NCI-H2107 (cell line): ENCODE measurements at regions not wholly inside any gene's neighbourhood (a gene's known extent, or its start where the extent isn't known, plus 50 kb on each side); places are given as distances from the start of the nearest gene placed in this dataset.

Experiments
- DNase-seq: peaks from one replicate; lab custom pipeline; 2025; lab: John Stamatoyannopoulos, UW

DNA sequence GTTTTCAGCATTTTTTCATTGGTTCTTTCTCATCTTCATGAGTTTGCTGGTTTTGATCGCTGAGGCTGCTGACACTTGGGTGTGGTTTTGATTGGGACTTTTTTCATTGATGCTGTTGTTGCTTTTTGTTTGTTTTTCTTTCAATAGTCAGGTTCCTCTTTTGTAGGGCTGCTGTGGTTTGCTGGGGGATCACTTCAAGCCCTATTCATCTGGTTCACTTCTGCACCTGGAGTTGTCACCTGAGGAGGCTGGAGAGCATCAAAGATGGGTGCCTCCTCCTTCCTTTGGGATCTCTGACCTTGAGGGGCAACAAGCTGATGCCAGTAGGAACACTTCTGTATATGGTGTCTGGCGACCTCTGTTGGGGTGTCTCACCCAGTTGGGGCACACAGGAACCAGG is 1279.9 kb upstream of the TMPRSS15 start:
- DNase-seq: no peak

DNA sequence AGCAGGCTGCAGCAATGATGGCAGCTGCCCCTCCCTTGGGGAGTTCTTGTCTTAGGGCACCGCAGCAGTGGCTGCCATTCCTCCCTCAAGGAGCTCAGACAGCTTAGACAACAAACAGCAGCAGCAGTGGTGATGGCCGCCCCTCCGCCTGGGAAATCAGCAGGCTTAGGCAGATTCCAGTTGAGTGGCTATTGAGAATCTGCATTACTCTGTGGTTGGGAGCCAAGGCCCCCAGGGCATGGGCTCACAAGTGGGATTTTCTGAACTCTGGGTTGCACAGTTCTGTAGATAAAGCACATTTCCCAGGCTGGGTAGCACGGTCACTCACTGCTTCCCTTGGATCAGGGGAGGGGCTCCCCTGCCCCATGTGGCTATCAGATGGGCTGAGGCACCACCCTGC is 1280.7 kb upstream of the TMPRSS15 start:
- no peak for DNase-seq

DNA sequence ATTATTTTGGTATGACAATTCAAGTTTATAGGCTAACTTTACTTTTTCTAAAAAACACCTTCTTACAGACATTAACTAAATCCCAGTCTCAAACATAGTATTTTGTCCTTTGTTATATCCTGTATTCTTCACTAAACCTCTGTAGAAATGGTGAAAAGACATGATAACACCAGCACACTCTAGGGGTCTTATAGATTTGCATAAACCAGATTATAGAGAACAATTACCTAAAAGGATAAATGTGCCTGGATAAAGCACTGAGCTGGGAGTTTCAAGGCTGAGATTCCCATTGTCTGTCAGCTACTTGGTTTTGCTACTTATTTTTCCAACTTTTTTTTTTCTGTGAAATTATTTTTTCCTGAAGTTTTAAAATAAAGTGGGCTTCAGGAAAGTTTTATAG is 1288.6 kb upstream of the TMPRSS15 start:
- no peak for DNase-seq

DNA sequence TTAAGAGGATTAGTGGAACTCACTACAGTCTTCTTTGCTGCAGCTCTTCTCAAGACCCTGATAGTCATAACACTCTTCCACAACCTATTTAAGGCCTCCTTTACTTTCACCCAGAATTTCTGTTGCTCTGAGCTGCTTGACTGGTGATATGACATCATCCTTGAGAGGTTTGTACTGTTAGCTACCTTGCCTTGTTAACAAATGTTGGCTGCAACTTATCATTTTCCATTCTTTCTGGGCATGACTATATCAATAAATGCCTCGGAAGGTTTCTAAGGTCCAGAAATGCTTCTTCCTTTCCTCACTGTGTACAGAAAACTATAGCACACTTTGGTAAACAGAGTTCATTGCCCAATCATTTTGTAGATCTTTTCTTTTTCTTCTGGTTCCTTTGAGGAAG is 1292.2 kb upstream of the TMPRSS15 start:
- DNase-seq: no peak

DNA sequence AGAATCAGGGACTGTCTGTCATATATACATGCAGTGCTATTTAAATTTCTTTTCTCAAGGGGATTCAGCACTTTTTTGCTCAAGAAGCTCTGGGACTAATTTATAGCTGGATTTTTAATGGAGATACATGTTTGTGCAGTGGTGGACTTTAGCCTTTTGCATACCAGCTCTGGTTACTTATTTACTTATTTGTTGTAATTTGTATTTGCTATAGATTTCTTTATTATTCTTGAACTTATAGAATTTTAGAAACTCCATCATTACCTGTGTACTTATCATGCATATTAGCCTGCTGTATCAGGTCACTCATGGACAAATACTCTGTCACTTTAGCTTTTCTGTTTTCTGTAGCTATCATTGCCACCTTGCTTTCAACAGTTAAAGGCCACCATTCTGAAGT is 1296.9 kb upstream of the TMPRSS15 start:
- no peak for DNase-seq

DNA sequence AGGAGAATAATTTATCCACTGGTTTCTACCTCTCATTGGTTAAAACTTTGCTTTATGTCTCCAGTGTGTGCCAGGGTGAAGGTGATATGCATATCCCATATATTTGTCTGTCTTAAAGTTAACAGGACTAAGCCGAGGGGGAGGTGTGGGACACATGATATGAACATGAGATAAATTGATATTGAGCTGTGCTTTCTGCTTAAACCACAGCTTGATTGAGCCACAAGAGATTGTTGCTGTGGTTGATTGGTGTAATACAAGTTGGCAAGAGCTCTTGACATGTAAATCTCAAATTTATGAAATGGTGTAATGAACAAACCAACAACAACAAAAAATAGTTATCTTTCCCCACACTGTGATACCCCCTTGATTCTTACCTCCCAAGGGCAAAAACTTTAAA is 1295.5 kb upstream of the NCAM2 start:
- no peak for DNase-seq

DNA sequence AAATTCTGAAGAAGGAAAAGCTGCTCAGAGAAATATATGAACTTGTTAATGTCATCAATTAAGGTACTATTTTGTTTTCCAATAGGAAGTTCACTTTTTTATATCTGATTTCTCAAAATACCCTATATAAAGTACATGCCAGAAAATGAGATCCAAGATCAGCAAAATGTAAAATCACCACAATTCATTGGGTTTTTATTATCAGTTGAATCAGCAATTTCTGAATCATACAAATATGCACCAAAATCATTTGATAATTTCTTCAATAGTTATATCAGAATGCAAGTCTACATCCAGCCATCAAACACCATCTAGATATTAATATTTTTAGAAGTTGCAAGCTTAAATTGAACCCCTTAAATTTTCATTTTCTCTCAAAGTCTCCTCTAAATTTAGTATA is 1293.4 kb upstream of the NCAM2 start:
- no peak for DNase-seq

DNA sequence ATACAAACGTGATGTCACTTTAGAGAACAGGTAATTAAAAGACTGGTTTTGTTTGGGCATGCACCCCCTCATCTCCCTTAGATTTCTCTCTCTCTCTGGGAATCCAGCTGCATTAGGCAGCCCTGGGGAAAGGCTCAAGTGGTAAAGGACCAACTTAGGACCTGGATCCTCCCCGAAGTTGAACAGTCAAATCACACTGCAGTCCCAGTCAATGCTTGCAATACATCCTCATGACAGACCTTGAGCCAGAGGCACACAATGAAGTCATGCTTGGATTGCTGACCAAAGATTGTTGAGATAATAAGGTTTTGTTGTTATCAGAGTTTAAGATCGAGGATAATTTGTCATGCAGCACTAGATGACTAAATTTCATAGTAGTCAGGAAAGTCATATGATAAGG is 1285.8 kb upstream of the NCAM2 start:
- DNase-seq: no peak

DNA sequence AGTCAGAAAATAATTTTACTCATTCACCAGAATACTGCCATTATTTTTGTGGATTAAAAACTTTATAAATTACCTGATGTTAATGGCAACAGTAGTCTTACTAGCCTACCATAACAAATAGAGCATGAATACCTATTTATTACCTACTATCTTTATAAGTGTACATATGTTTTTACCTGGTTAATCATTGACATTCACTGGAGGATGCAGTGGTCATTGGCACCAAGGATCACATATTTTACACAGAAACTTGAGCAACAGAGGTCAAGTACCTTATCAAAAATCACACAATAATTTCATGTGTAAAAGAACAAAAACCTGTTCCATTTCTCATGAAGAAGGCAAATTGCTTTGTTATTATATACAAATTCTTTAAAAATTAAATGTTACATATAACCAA is 1284.9 kb upstream of the NCAM2 start:
- DNase-seq: no peak

DNA sequence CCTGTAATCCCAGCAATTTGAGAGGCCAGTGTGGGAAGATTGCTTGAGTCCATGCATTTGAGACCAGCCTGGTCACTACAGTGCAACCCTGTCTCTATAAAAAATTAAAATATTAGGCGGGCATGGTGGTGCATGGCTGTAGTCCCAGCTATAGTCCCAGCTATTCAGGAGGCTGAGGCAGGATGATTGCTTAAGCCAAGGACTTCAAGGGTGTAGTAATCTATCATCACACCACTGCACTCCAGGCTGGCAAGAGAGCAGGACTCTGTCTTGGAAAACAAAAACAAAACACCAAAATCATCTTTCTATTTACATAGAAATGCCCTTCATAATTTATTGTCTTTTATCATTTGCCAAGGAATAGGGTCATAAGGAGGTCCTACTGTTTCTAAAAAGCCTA is 1274.1 kb upstream of the NCAM2 start:
- DNase-seq: no peak

DNA sequence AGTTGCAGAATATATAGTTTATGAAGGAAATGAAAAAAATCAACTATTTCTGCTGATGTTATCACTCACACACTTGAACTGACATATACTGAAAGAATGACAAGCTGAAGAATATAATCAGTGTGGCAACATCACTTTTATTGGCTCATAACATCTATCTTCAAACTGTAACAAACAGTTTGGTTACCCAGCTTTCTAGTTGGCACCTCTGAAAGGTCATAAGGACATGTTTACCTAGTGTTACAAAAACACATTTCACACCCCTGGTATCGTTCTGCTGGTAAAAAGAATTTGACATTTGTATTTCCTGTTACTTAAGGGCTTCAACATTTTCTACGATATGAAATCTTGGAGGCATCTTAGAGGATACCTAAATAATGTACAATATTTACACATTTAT is 1267.0 kb upstream of the NCAM2 start:
- no peak for DNase-seq

DNA sequence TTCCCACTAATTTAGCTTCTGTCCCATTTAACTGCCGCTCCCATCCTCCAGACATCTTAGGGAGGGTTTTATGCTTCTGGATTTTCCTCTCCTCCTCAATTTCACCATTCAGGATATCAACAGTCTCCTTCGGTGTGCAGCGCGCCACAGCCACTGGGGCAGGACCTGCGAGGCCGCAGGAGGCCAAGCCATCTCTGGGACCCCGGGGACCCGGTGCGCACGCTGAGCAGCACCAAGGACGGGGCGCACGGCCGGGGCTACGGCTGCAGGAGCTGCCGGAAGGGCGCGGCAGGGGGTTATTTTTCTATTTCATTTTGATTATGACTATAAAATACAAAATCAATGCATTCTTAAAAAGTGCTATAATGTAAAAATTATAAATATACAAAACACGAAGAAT is 1238.4 kb upstream of the NCAM2 start:
- no peak for DNase-seq

DNA sequence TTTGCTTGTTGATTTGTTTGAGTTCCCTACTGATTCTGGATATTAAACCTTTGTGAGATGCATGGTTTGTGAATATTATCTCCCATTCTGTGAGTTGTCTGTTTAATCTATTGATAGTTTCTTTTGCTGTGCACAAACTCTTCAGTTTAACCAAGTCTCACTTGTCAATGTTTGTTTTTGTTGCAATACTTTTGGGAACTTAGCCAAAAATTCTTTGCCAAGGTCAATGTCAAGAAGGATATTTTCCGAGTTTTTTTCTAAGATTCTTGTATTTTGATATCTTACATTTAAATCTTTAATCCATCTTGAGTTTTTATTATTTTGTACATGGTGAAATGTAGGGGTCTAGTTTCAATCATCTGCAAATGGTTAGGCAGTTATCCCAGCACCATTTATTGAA is 1230.7 kb upstream of the NCAM2 start:
- no peak for DNase-seq

DNA sequence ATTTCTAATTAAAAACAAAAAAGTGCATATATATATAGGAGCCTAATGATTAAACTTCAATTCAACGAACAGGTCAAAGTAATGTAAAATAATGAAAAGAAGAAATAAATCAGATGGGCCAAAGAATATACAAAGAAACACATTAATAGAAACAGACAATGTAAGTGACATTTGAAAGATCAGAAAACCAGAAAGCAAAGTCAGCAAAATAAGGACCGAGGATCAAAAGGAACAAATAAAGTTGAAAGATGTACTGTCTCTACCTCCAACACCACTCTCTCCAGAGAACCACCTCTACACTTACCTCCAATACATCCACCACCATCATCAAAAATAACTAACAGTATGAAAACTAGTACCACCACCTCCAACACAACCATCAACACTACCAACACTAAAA is 1226.3 kb upstream of the NCAM2 start:
- DNase-seq: no peak

DNA sequence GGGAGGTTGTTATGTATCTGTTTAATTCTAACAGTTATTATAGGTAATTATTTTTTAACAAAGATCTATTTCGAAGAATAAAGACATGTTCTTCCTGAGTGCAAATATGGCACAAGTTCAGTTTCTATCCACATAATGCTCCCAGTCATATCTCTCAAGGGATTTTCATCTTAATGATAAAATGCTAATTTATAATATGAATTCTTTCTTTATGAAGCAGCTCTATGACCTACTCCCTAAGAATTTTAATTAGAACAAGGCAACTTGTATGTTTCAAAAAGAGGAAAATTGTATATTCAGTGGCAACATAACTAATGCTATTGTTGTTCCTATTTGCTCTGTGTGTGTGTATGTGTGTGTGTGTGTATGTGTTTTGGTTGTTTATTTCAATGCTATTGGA is 1222.1 kb upstream of the NCAM2 start:
- no peak for DNase-seq

DNA sequence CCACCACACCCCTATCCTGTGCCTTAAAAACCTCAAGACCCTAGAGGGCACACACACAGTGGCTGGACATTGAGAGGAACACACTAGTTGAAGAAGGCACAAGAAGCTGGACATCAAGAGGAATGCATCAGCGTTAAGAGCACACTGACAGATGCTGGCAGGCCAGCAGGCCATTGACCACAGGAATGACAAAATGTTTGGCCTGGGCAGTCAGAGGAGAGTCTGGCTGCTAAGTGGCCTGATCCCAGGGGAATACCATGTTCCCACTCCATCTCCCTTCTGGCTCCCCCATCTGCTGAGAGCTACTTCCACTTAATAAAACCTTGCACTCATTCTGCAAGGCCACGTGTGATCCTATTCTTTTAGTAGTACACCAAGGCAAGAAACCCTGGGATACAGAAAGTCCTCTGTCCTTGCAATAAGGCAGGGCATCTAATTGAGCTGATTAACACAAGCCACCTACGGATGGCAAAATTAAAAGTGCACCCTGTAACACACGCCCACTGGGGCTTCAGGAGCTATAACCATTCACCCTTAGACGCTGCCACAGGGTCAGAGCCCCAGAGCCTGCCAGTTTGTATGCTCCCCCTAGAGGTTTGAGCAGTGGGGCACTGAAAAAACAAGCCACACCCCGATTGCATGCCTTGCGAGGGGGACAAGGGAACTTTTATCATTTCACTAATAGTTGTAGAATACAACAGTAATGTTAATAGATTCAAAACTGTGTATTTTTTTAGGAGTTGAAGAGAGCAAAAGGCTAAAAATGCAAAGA is 1216.1 kb upstream of the NCAM2 start:
- no peak for DNase-seq

DNA sequence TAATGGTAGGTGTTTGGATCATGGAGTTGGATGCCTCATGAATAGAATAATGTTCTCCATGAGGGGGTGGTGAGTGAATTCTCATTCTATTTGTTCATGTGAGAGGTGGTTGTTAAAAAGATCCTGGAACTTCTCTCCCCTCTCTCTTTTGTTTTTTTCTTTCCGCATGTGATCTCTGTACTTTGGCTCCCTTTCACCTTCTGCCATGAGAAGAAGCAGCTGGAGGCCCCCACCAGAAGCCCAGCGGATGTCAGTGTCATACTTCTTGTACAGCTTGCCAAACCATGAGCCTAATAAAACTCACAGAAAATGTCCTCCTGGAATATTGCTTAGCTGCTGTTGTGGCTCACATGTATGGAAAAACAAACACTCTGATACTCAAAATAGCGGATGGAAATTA is 1212.3 kb upstream of the NCAM2 start:
- no peak for DNase-seq

DNA sequence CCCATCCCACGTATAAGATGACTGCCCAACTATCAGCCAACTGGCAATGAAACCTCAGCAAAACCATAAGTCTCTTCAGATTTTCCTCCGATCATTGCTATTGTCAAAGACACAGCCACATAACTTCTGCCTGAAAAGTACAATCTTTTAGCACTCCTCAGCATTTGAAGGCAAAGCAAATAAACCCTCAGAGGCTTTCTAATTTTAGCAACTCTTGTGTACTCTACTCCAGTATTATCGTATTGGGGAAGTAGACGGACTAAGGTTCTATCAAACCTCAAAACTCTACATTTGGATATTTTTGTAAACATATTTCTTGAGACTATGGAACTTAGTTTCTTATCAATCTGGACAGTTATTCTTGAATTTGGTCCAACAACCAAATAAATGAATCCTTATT is 1206.2 kb upstream of the NCAM2 start:
- no peak for DNase-seq

DNA sequence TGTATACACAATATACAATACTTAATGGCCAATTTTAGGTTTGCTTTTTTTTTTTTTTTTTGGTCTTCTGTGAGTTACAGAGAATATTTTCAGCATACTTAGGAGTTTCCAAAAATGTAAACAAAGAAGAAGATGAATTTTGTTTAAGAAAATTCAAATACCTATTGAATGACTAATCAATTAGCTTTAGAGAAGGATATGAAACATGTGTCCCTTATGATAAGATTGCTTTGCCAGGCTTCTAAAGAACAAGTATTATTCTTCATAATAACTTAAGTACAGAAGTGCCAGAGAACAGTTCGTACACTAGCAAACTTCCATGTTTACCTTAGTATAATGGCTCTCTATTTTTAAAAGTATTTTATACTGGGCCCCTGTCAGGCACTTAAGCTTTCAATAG is 1191.0 kb upstream of the NCAM2 start:
- no peak for DNase-seq

DNA sequence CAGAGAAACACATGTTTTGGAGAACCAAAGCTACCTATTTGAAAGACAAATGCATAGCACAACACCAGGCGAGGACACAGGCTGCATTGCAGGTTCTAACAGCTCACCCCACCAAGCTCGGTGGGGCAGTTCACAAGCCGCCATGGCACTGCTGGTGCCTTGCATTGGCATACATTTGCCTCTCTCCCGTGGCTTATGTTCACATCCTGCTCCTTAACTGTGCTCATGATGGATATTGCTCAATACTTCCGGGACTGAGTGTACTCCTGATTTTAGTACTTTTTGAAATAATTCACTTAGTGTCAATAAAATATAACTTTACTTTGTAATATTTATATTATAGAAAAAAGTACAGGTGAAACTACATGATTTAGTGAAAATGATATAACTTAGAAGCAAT is 1187.4 kb upstream of the NCAM2 start:
- DNase-seq: no peak

DNA sequence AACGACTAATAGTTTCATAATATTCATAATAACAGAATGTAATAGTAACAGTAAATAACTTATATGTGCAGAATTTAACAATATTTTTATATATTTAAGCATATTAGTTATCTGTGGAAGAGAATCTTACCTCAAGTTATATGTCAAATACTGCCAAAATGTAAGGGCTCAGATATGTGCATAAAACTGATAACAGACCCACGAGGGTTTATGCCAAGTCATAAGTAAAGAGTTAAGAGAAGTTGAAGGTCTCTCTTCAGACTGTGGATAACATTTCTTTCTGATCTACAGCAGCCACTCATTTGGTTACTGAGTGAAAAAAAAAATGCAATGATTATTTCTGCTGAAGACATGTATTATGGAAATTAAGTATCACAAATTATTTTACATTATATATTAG is 1167.8 kb upstream of the NCAM2 start:
- no peak for DNase-seq

DNA sequence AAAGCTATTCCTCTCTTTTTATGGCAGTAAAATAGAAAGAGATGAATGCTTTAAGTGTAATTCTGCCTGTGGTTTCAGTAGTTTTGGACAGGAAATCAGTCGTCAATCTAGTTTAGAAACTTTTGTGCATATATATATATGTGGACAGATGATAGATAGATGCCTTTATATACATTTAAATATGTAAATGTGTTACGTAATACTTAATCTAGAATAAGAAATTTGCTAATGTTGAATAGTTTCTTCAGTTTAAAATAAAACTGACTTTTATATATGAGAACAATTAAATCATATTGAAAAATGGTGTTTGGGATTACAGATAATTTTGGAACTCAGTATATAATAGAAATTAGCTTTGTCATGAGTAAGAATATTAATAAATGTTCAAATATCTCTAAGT is 1165.7 kb upstream of the NCAM2 start:
- no peak for DNase-seq

DNA sequence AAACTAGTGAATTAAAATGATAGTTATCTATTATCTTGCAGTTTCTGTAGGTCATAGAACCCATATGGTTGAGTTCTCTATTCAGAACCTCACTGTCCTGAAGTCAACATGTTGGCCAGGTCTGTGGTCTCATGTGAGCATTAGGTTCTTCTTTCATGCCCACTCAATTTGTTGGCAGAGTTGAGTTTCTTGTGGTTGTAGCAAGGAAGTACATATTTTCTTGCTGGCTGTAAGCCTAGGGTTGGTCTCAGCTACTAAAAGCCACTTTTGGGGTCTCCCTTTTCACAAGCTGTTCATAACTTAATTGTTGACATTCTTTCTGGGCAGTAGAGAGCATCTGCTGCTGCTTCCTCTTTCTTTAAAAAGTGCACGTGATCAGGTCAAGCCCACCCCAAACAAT is 1165.1 kb upstream of the NCAM2 start:
- no peak for DNase-seq

DNA sequence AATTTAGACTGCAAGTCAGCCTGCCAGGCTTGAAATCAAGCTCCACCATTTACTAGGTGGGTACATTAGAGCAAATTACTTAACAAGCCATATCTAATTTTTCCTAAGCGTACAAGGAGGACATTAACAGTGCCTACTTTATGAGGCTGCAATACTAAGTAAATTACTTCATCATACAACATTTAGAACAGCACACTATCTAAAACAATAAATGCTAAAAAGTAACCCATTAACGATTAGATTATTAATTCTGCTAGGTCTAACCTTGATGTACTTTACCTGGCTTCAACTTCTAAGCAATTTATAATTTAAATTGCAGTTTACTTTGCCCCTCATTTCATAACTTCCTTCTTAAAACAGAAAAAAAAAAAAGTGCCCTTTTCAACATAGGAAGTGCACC is 1155.6 kb upstream of the NCAM2 start:
- no peak for DNase-seq

DNA sequence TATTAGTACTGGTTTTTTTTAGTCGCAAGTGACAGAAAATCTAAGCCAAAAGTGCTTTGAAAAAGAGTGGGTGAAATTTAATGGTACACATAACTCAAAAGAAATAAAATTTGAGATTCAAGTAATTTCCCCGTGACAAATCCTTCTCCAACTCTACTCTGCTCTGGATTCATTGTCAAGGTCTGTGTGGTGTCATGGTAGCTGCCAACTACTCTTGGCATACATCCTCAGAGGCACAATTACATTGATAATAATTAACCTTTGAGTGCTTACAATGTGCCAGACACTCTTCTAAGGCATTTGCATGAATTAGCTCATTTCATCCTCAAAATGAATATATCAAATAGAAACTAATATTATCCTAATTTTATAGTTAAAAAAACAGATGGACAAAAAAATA is 1153.9 kb upstream of the NCAM2 start:
- DNase-seq: no peak
